G401.6 (cell line): ENCODE measurements at regions not wholly inside any gene's neighbourhood (a gene's known extent, or its start where the extent isn't known, plus 50 kb on each side); places are given as distances from the start of the nearest gene placed in this dataset.

Source experiments
- FAIRE-seq: peaks from 2 replicates; lab custom pipeline; 2012; peaks lifted over from hg19 to GRCh38; lab: Jason Lieb, UNC

DNA sequence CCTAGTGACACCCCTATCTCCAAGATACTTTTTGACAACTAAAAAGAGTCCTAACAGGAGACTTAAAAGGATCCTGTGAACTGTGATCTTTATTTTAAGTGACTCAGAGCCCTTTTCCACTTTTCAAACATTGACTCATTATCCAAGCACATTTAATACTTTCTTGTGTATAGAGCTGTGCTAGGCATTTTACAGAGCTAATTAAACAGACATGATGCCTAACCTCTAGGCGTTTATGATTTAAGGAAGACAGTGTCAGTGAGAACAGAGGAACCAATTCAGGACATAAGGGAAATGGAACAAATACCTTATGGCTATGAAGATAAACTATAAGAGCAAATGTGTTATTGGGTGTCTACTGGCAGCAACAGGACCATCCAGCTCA lies 282.6 kb downstream of the TPBG start:
- FAIRE-seq = no peak

DNA sequence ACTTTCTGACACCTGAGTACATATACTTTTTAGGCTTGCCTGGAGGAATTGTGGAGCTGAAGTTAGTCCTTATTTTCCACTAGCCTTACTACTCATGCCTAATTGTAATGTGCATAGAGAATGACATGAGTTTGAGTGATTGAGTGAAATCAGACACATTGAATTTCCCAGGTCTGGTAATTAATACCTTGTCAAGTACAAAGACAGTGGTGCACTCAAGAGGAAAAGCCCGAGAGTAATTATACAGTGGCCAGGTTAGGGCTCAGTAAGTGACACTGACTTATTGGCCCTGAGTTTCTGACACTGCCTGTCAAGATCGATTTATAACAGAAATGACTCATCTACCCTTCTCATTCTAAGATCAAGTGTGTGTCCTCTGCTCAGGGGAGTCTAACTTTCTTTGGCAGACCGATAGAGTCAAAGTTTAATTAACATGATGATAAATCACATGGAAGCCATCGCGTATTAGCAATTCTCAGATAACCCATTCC lies 288.3 kb downstream of the TPBG start:
- no peak for FAIRE-seq

GRCh38 chr6:82679232-82679631 lies 315.6 kb downstream of the TPBG start:
- FAIRE-seq = no peak

DNA sequence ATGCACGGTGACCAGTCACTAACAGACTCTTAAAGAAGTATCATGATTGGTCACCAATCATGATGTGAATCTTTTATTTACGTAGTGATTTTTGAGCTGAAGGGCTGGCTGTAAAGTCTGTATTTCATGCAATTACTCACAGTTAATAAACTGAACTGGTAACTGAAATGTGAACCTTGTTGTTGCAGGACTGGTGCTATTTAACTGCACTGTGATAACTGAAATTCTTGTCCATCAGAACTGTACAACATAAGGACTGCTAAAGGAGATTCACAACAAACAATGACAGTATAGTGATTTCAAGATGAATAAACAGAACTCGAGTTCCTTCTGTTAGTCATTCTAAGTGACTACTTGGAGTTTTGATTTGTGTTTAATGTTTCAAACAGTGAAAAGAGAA lies 316.6 kb downstream of the TPBG start:
- no peak for FAIRE-seq

GRCh38 chr6:82681119-82681714 lies 317.6 kb downstream of the TPBG start:
- FAIRE-seq = no peak

GRCh38 chr6:82686719-82687118 lies 323.1 kb downstream of the TPBG start:
- FAIRE-seq = no peak

DNA sequence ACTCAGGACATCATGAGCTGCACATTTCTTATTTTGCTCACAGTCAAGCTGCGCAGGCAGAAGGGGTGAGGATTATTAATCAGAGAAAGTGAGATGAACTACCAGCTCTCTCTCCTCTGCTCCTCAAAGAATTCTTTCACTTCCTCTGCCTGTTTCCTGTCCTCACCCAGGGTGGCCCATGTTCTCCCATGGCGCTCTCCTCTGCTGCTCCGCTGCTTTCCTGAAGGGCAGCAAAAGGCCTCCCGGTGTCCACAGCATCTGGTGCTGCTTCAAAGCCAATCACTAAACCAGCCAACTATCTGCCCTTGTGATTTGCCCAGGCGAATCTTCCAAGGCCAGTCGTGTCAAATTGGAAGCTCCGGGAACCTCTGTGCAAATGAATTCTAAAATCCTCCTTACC lies 324.2 kb downstream of the TPBG start:
- no peak for FAIRE-seq

DNA sequence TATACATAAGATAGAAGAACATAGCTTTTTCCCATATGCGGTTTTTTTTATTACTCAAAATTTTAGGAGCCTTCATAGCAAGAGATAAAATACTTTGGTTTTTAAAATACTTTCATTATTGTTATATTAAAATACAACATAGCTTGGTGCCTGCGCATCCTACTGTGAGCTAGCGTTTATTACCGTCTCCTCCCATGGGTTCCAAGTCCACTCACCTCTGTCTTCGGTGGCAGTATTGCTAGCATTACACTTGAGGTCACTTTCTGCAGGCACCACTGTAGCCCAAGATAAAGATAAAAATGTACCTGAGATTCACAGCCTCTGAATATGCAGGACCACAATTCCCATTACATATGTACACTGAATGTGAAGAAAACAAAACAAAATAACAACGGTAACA lies 326.7 kb downstream of the TPBG start:
- FAIRE-seq = no peak

DNA sequence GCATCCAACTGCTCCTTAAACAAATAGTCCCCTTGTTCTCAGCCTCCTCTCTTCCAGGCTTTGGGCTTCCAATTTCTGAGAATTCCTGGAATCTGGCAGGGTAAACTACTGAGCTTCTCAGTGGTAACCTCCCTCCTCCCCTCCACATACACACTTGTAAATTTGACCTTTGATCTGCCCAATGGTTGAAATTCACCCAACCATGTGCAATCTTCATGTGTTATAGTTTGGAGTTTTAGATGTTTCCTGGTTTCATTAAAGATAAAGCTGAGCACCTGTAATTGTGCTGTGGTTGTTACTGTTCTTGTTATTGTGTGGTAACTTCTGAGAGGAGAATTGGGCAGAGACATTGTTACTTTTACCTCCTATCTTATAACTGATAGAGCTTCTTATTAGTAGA lies 328.4 kb downstream of the TPBG start:
- no peak for FAIRE-seq

GRCh38 chr6:82693094-82693493 lies 329.5 kb downstream of the TPBG start:
- FAIRE-seq = no peak

GRCh38 chr6:82701341-82701740 lies 337.7 kb downstream of the TPBG start:
- no peak for FAIRE-seq

DNA sequence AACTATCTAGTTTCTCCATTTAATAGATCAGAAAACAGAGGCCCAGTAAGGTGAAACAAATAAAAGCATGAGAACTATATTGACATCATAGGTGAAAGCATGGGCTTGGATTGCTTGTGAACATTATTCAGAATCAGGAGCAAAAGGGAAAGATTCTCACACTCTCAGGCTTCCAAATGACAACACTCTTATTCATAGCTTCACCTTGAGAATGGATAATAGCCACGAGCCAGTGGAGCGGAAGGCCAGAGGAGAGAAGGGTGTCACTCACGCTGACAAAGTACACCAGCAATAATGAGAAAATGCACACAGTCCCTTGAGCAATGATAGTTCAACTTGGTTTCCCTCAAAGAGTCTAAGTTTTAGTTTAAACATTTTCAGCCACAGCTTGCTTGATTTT lies 339.0 kb downstream of the TPBG start:
- FAIRE-seq = no peak

DNA sequence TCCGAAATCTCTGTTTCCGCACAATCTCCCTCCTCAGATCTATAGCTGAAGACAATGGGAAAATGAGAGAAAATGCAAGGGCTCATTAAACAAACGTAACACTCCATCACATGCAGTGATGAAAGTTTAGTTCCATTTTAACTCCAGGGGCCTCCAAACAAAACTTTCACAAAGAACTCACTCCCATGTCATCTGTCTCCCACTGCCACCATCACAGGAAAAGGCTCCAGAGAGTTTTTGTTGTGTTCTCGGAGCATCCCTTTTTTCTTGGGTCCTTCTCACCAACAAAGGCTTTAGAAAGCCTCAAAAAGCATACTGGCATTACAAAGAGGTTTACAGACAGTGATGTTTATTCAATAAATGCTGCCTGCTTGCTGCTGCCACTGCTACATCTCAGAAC lies 339.6 kb downstream of the TPBG start:
- no peak for FAIRE-seq

DNA sequence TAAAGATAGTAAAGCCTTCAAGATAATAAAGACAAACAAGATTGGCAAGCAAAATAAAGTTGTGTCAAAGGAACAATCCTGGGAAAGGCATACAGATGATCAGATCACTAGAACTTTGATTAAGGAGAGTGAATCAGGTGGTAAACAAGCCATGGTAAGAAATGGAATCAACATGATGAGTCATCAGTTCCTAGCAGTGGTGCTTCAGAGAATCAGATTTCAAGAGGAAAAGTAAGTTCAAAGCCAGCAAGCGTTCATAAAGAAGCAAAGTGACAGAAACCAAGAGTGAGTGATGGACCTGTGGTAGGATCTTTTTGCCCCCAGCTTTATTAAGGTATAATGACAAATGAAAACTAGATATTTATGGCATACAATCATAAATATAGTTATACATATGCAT lies 340.4 kb downstream of the TPBG start:
- no peak for FAIRE-seq

DNA sequence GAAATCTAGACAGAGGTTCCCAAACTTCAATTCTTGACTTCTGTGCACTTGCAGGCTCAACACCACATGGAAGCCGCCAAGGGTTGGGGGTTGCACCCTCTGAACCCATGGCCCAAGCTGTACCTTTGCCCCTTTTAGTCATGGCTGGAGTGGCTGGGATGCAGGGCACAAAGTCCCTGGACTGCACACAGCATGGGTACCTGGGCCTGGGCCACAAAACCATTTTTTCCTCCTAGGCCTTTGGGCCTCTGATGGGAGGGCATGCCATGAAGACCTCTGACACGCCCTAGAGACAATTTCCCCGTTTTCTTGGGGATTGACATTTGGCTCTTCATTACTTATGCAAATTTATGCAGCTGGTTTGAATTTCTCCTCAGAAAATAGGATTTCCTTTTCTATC lies 342.0 kb downstream of the TPBG start:
- no peak for FAIRE-seq

DNA sequence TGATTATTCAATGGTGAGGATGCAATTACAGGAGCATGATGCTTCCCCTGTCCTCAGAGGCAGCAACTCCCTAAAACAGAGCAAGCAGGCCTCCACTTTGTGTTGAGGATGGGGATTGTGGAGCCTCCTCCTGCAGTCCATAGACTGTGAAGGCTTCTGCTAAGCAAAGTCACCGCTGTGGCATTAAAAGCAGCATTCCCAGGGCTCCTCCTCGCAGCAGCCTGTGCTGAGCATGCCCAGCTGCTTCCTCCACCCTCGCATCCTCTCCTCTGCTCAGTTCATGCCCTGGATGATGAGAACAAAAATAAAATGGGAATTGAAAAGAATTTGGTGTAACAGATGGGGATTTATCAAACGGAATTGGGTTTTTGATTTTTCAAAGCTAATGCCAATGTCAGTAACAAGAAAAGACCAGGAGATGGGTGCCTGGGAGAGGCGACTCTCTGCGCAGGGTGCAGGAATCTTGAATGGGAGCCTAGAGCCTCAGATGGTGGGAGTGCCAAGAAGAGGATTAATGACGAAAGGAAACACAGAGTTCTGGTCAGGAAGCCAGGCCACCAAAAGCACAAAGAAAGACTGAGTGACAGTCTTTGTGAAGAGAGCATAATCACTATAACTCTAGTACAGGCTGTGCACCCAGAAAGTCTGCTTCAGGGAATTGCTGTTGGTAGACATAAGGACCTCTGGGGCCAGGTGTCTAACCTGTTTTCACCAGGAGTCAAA lies 347.6 kb downstream of the TPBG start:
- no peak for FAIRE-seq

DNA sequence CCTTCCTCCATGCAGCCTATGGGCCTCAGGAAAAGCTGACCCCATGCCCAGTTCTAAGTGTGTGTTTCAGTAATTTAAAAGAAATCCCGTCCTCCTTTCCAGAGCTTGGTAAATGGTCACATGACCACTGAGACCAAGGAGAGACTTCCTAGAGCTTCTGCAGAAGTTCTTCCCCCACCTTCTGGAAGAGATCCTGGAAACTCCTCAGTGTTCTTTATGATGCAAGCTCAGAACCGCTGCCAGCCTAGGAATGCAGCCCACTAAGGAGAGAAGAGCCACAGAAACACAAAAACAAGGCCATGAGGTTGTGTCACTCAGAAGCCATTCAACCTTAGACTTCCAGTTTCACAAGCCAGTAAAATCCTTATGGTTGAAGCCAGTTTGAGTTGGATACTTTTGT lies 348.4 kb downstream of the TPBG start:
- FAIRE-seq = no peak

DNA sequence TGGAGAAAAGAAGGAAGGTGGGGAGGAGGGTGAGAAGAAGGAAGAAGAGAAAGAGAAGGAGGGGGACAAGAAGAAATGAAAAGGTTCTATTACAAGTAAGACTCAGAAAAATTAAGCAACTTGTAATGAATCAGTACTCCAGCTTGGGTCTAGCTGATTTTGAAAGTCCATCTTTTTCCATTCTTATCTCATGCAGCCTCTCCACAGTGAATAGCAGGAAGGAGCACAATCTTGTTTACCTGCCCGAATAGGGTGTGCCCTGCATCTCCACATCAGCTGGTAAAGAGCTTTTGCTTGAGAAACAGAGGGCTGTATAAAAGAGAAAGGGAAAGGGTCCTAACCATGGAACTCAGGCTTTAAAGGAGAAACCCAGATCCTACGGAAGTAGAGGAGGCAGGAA lies 348.8 kb downstream of the TPBG start:
- FAIRE-seq = no peak

DNA sequence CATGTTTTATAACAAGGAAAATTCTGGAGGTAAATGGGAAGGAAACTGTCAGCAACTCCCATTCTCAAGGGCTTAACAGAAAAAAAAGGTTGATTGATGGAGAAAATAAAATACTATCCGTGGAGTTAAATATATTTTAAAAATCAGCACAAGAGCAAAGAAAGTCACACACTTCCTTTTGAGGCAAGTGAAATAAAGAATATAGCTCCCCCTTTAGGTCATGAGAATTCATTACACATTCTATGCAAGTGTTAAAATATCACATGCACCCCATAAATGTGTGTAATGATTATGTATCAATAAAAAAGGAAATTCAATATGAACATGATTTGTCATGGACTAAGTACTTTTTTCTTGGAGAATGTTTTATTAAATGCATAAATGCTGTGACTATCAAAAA lies 349.2 kb downstream of the TPBG start:
- peak; percentile 85 for FAIRE-seq

DNA sequence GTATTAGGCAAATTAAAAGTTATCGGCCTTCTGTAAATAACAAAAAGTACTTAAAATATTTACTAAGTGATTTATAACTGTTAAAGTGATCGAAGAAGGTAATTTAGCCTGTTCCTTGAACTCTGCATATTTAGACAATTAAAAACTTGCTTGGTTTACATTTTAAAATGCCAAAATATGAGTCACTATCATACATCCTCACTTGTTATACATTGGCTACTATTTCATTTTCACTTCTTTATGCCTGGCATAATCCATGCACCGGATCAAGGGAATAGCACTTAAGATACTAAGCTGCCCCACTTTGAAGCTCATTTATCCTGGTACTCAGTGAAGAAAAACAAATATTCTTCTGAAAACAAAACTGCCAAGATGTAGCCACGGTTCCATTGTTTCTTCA lies 344.6 kb downstream of the UBE3D start:
- no peak for FAIRE-seq

DNA sequence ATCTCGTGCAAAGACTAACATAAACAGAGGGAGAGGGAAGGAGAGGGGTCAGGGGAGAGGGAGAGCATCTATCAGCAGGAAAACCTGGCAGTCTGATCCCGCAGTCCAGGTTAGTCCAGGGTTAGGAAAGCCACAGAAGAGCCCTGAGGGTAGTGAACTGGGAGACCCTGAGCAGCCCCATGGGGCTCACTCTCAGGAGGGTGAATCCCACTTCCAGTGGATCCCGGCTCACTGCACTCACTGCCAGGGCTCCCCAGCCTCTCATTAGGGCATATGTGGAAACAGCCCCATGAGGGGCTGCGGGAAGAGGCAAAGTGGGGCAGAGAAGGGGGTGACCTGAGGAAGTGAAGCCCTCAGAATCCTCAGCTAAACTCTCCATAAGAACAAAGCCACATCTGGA lies 329.9 kb downstream of the UBE3D start:
- no peak for FAIRE-seq

DNA sequence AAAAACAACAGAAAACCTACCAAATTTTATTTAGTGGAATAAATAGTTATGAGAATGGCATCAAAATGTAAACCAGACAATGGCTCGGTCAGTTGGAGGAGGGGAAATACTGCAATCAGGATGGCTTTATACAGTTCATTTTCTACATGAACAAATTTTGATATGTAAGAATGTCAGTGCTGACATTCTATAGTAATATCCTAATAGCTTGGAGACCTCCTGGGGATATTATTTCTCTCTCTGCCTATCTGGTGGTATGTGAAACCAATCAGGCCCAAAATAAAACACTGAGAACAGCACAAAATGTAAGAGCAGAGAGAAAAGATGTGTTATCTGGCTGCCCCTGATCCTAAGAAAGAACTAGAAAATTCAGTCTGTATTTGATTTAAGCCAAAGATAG lies 327.7 kb downstream of the UBE3D start:
- FAIRE-seq = no peak

DNA sequence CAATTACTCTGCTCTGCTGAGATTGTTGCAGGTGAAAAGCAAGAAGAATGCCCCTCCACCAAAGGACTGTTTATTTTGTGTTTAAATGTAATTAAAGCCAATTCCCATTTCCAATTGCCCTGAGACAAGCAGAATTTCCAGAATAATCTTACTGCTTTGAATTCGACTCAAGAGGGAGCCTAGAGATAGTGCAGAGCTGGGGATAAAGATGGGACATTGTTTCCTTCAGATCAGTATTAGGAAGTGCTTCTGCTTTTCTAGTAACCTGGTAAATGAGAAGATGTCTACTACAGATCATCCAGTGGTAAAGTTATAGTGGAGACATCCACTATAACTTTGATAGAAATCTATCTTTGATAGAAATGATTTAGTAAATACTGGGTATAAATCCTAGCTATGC lies 326.9 kb downstream of the UBE3D start:
- no peak for FAIRE-seq

GRCh38 chr6:82739303-82739702 lies 326.3 kb downstream of the UBE3D start:
- FAIRE-seq = no peak
